OCI-LY1 (cell line): ENCODE measurements at regions not wholly inside any gene's neighbourhood (a gene's known extent, or its start where the extent isn't known, plus 50 kb on each side); places are given as distances from the start of the nearest gene placed in this dataset.

Experiments
- EZH2 ChIP-seq: fragments of 200-600 bp; sonication (generic), shearing (Covaris generic); IDR thresholded peaks from 2 replicates; pipeline ENCODE4 v1.8.0; 2017; ENCODE audit warnings: borderline replicate concordance, mixed run types, mild to moderate bottlenecking, antibody characterized with exemption, low read length, moderate library complexity, mixed read lengths
- TF ChIP-seq, protein P1 (sequence below): fragments of 200-600 bp; sonication (generic), shearing (Covaris generic); IDR thresholded peaks from 2 replicates; pipeline ENCODE4 v1.5.1; 2017; ENCODE audit warnings: mild to moderate bottlenecking, antibody characterized with exemption, low read length, moderate library complexity, mixed read lengths

- TF ChIP-seq, protein P1, sequence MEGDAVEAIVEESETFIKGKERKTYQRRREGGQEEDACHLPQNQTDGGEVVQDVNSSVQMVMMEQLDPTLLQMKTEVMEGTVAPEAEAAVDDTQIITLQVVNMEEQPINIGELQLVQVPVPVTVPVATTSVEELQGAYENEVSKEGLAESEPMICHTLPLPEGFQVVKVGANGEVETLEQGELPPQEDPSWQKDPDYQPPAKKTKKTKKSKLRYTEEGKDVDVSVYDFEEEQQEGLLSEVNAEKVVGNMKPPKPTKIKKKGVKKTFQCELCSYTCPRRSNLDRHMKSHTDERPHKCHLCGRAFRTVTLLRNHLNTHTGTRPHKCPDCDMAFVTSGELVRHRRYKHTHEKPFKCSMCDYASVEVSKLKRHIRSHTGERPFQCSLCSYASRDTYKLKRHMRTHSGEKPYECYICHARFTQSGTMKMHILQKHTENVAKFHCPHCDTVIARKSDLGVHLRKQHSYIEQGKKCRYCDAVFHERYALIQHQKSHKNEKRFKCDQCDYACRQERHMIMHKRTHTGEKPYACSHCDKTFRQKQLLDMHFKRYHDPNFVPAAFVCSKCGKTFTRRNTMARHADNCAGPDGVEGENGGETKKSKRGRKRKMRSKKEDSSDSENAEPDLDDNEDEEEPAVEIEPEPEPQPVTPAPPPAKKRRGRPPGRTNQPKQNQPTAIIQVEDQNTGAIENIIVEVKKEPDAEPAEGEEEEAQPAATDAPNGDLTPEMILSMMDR, result no peak
- TF ChIP-seq EZH2, result no peak
Observed at GRCh38 chr16:17658881-17659280, 188.1 kb upstream of the XYLT1 start.
